Peyer's patch (tissue), 4 donors: ENCODE measurements at regions not wholly inside any gene's neighbourhood (a gene's known extent, or its start where the extent isn't known, plus 50 kb on each side); places are given as distances from the start of the nearest gene placed in this dataset.

Experiments used
- DNase-seq, 3 donors: peaks; one replicate each; pipeline ENCODE4 v3.0.0-alpha.2; 2017 to 2019
- H3K27ac ChIP-seq, 4 donors: fragments of 200-600 bp; sonication (generic); one replicate each; pipeline ENCODE4 v1.5.1; 2016 to 2019
- H3K27me3 ChIP-seq, 2 donors: fragments of 200-600 bp; sonication (generic); one replicate each; pipeline ENCODE4 v1.5.1; 2019
- H3K36me3 ChIP-seq, 3 donors: fragments of 200-600 bp; sonication (generic); one replicate each; pipeline ENCODE4 v1.5.1; 2016 to 2019
- H3K4me1 ChIP-seq, 4 donors: fragments of 200-600 bp; sonication (generic); one replicate each; pipeline ENCODE4 v1.5.1; 2016 to 2019
- H3K4me3 ChIP-seq, 4 donors: fragments of 200-600 bp; sonication (generic); 1 replicate in 3 of 4; 2 replicates in 1 of 4; pipeline ENCODE4 v1.5.1; 2016 to 2019; ENCODE audit warnings: mild to moderate bottlenecking in 1 of 4
- H3K9me3 ChIP-seq, 4 donors: fragments of 200-600 bp; sonication (generic); one replicate each; pipeline ENCODE4 v1.5.1; 2016 to 2019; ENCODE audit warnings: mild to moderate bottlenecking in 1 of 4
- POLR2A ChIP-seq, 2 donors: fragments of 450-650 bp; IDR thresholded peaks; one replicate each; pipeline ENCODE4 v1.5.1; 2017; ENCODE audit warnings: antibody characterized with exemption in 2 of 2, mild to moderate bottlenecking in 2 of 2, moderate library complexity in 2 of 2
- TF ChIP-seq, protein P1 (sequence below), 6 experiments: fragments of 450-650 bp in 4 of 6; fragments of 200-600 bp in 2 of 6; sonication (generic) in 1 of 6; IDR thresholded peaks; one replicate each; pipeline ENCODE4 v1.5.1; 2017 to 2019; ENCODE audit warnings: antibody characterized with exemption in 6 of 6, mild to moderate bottlenecking in 3 of 6, moderate library complexity in 1 of 6

- DNase-seq: no peak
- TF ChIP-seq POLR2A (IDR thresholded peaks at IDR 0.05): no peak
- TF ChIP-seq, protein P1, sequence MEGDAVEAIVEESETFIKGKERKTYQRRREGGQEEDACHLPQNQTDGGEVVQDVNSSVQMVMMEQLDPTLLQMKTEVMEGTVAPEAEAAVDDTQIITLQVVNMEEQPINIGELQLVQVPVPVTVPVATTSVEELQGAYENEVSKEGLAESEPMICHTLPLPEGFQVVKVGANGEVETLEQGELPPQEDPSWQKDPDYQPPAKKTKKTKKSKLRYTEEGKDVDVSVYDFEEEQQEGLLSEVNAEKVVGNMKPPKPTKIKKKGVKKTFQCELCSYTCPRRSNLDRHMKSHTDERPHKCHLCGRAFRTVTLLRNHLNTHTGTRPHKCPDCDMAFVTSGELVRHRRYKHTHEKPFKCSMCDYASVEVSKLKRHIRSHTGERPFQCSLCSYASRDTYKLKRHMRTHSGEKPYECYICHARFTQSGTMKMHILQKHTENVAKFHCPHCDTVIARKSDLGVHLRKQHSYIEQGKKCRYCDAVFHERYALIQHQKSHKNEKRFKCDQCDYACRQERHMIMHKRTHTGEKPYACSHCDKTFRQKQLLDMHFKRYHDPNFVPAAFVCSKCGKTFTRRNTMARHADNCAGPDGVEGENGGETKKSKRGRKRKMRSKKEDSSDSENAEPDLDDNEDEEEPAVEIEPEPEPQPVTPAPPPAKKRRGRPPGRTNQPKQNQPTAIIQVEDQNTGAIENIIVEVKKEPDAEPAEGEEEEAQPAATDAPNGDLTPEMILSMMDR (IDR thresholded peaks at IDR 0.05): no peak
- H3K27ac ChIP-seq: no peak overlapping the region
- no peaks in the 10 kb centered on the region for H3K4me1 ChIP-seq
- no peaks in the 10 kb centered on the region for H3K9me3 ChIP-seq
- no peaks in the 10 kb centered on the region for H3K36me3 ChIP-seq
- H3K27me3 ChIP-seq: no peaks in the 10 kb centered on the region
- no peak overlapping the region for H3K4me3 ChIP-seq
Observed at GRCh38 chr16:14337303-14338191, 266.4 kb downstream of the MRTFB start.

GRCh38 chr16:14335297-14335696 lies 264.2 kb downstream of the MRTFB start:
- H3K4me3 ChIP-seq: no peak overlapping the region
- DNase-seq: no peak
- H3K9me3 ChIP-seq: no peaks in the 10 kb centered on the region
- H3K4me1 ChIP-seq: no peaks in the 10 kb centered on the region
- H3K27me3 ChIP-seq: no peaks in the 10 kb centered on the region
- H3K27ac ChIP-seq: no peak overlapping the region
- TF ChIP-seq, protein P1 (IDR thresholded peaks at IDR 0.05): no peak
- TF ChIP-seq POLR2A (IDR thresholded peaks at IDR 0.05): no peak
- H3K36me3 ChIP-seq: no peaks in the 10 kb centered on the region

GRCh38 chr16:14334366-14335080 lies 263.4 kb downstream of the MRTFB start:
- no peaks in the 10 kb centered on the region for H3K9me3 ChIP-seq
- H3K27ac ChIP-seq: no peak overlapping the region
- TF ChIP-seq POLR2A (IDR thresholded peaks at IDR 0.05): no peak
- TF ChIP-seq, protein P1 (IDR thresholded peaks at IDR 0.05): no peak
- H3K27me3 ChIP-seq: no peaks in the 10 kb centered on the region
- H3K4me1 ChIP-seq: no peaks in the 10 kb centered on the region
- H3K4me3 ChIP-seq: no peak overlapping the region
- no peak for DNase-seq
- H3K36me3 ChIP-seq: no peaks in the 10 kb centered on the region

DNA sequence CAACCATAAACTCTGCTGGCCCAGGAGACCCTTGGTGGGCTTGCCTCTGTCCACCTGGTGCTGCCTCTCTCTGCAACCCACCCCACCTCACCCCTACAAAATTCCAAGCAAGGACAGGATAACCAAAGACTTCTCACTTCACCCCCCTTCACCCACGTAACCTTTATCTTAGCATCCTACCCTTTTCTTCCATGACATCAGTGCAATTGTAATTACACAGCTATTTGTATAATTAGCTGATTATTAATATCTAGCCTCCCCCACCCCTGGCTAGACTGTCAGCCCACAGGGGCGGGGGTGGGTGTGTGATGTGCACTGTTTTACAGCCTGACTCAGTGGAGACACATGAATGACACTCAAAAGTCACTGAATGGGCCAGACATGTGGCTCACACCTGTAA lies 262.2 kb downstream of the MRTFB start:
- no peaks in the 10 kb centered on the region for H3K9me3 ChIP-seq
- no peaks in the 10 kb centered on the region for H3K27me3 ChIP-seq
- TF ChIP-seq, protein P1 (IDR thresholded peaks at IDR 0.05): no peak
- TF ChIP-seq POLR2A (IDR thresholded peaks at IDR 0.05): no peak
- no peaks in the 10 kb centered on the region for H3K4me1 ChIP-seq
- H3K36me3 ChIP-seq: no peaks in the 10 kb centered on the region
- DNase-seq: no peak
- no peak overlapping the region for H3K27ac ChIP-seq
- H3K4me3 ChIP-seq: no peak overlapping the region

DNA sequence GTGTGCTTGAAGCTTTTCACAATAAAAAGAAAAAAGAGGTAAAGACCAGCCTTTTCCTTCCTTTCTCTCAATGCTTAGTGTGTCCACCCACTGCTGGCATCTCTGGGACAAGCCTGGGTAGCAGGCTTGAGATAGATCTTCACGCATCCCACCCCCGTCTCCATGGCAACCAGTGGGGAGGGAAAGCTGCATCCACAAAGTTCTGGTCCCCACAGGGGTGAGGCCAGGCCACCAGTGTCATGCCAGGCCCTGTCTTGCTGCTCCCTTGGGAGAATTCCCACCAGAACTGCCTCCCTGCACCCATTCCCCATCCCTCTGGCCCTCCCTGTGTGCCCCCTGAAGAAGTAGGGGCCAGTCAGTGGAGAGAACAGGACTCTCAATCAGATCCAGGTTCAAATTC lies 259.9 kb downstream of the MRTFB start:
- Histone ChIP-seq H3K9me3 (no peaks in the 10 kb centered on the region), H3K27me3 (no peaks in the 10 kb centered on the region), H3K27ac (no peak overlapping the region), H3K36me3 (no peaks in the 10 kb centered on the region), H3K4me3 (no peak overlapping the region), H3K4me1 (no peaks in the 10 kb centered on the region)
- TF ChIP-seq POLR2A (IDR thresholded peaks at IDR 0.05): no peak
- TF ChIP-seq, protein P1 (IDR thresholded peaks at IDR 0.05): no peak
- no peak for DNase-seq
